PC-3 (cell line): ENCODE measurements at regions not wholly inside any gene's neighbourhood (a gene's known extent, or its start where the extent isn't known, plus 50 kb on each side); places are given as distances from the start of the nearest gene placed in this dataset.
A peak's percentile ranks its signal among the peaks of the same experiment; 100 is the strongest.

Experiments
- ATAC-seq: fragments of 200-7000 bp; cut with Tn5 transposase; 2 replicates; pipeline ENCODE4 v1.9.1; 2020; ENCODE audit warnings: mild to moderate bottlenecking, moderate library complexity
- BruUV-seq: library from RNA; stranded (reverse); fragments of 400-500 nt; replicated peaks from 2 replicates; lab custom pipeline; 2021; lab: Mats Ljungman, UMichigan
- CTCF ChIA-PET: fragments of 300-600 bp; sonication (Branson Sonifier 250); formaldehyde crosslinking; loops from one replicate; lab custom pipeline; 2022; ENCODE audit warnings: antibody characterized with exemption; lab: Charles Lee
- POLR2A ChIA-PET: fragments of 300-600 bp; sonication (Branson Sonifier 250); formaldehyde crosslinking; loops from one replicate; lab custom pipeline; 2022; ENCODE audit warnings: antibody characterized with exemption; ENCODE audit not compliant: unreplicated experiment; lab: Charles Lee
- DNase-seq: peaks from one replicate; pipeline ENCODE4 v3.0.0-alpha.2; 2015
- H2AFZ ChIP-seq: fragments of 300-600 bp; sonication (generic); 2 replicates; pipeline ENCODE4 v1.6.0; 2016; ENCODE audit warnings: antibody characterized with exemption, low read length
- H3F3A ChIP-seq: fragments of 300-600 bp; sonication (generic); one replicate; pipeline ENCODE4 v1.6.0; 2017; ENCODE audit warnings: antibody characterized with exemption, low read length, control low read depth, mild to moderate bottlenecking; ENCODE audit not compliant: unreplicated experiment
- H3K27ac ChIP-seq: fragments of 300-600 bp; sonication (generic); 2 replicates; pipeline ENCODE4 v1.5.1; 2016; ENCODE audit warnings: mild to moderate bottlenecking, low read length
- H3K27me3 ChIP-seq: fragments of 300-600 bp; sonication (generic); 2 replicates; pipeline ENCODE4 v1.6.1; 2016; ENCODE audit warnings: low read length, mixed read lengths
- H3K36me3 ChIP-seq: fragments of 300-600 bp; sonication (generic); 2 replicates; pipeline ENCODE4 v1.6.1; 2016; ENCODE audit warnings: low read depth, mixed run types, low read length, mixed read lengths
- H3K4me1 ChIP-seq: fragments of 300-600 bp; sonication (generic); 2 replicates; pipeline ENCODE4 v1.5.1; 2016; ENCODE audit warnings: low read length; ENCODE audit not compliant: insufficient read depth
- H3K4me2 ChIP-seq: fragments of 300-600 bp; sonication (generic); 2 replicates; pipeline ENCODE4 v1.6.0; 2016; ENCODE audit warnings: low read length
- H3K4me3 ChIP-seq: fragments of 300-600 bp; sonication (generic); 2 replicates; pipeline ENCODE4 v1.5.1; 2016; ENCODE audit warnings: mild to moderate bottlenecking, low read length, mixed read lengths
- H3K79me2 ChIP-seq: fragments of 300-600 bp; sonication (generic); 2 replicates; pipeline ENCODE4 v1.6.1; 2017; ENCODE audit warnings: low read length, mixed read lengths
- H3K9ac ChIP-seq: fragments of 300-600 bp; sonication (generic); 2 replicates; pipeline ENCODE4 v1.6.0; 2016; ENCODE audit warnings: mild to moderate bottlenecking, low read length
- H3K9me2 ChIP-seq: fragments of 300-600 bp; sonication (generic); replicated peaks from 2 replicates; pipeline ENCODE4 v1.6.1; 2016; ENCODE audit warnings: mixed run types, low read length, mixed read lengths
- H3K9me3 ChIP-seq: fragments of 300-600 bp; sonication (generic); 2 replicates; pipeline ENCODE4 v1.6.1; 2016; ENCODE audit warnings: low read length, mixed read lengths
- H4K20me1 ChIP-seq: fragments of 300-600 bp; sonication (generic); 2 replicates; pipeline ENCODE4 v1.6.1; 2016; ENCODE audit warnings: low read length, mixed read lengths
- CTCF ChIP-seq: fragments of 300-600 bp; sonication (generic); conservative IDR thresholded peaks from 2 replicates; pipeline ENCODE4 v1.5.1; 2017; ENCODE audit warnings: antibody characterized with exemption, low read depth, mild to moderate bottlenecking, low read length
- EZH2 ChIP-seq: fragments of 300-600 bp; sonication (generic); IDR thresholded peaks from one replicate; pipeline ENCODE4 v1.6.1; 2017; ENCODE audit warnings: antibody characterized with exemption, mild to moderate bottlenecking, low read length; ENCODE audit not compliant: unreplicated experiment
- EZH2phosphoT487 ChIP-seq: fragments of 300-600 bp; sonication (generic); IDR thresholded peaks from 2 replicates; pipeline ENCODE4 v1.6.1; 2018; ENCODE audit warnings: mild to moderate bottlenecking, antibody characterized with exemption, low read length, borderline replicate concordance
- intact Hi-C: fragments of 100-400 bp; cut with micrococcal nuclease; formaldehyde crosslinking; loops from 2 replicates; pipeline ENCODE4 v1.9.0; 2023

GRCh38 chr12:88354691-88355090 is 212.6 kb downstream of the TMTC3 start:
- BruUV-seq = no TSS peak
- CTCF ChIA-PET = no interaction called here
- H3K4me2 ChIP-seq = no peak overlapping the region

GRCh38 chr12:88360343-88360742 is 218.2 kb downstream of the TMTC3 start:
- TF ChIP-seq CTCF = no peak
- no peak for TF ChIP-seq EZH2
- no peak for TF ChIP-seq EZH2phosphoT487
- no peak overlapping the region for H3K4me3 ChIP-seq

More at GRCh38 chr12:88354691-88355090, 212.6 kb downstream of the TMTC3 start:
- Histone ChIP-seq H3K9me2 (no peaks in the 10 kb centered on the region), H3K9ac (no peak overlapping the region), H3F3A (no peaks in the 10 kb centered on the region), H4K20me1 (no peaks in the 10 kb centered on the region), H3K79me2 (no peaks in the 10 kb centered on the region), H3K27me3 (no peaks in the 10 kb centered on the region), H2AFZ (no peak overlapping the region), H3K27ac (no peak overlapping the region), H3K4me1 (no peaks in the 10 kb centered on the region), H3K4me3 (no peak overlapping the region), H3K9me3 (no peaks in the 10 kb centered on the region), H3K36me3 (no peaks in the 10 kb centered on the region)
- intact Hi-C loops = no loop called here
- DNase-seq (no peak), ATAC-seq (no peak)
- TF ChIP-seq EZH2 (no peak), CTCF (no peak), EZH2phosphoT487 (no peak)
- POLR2A ChIA-PET = no interaction called here

GRCh38 chr12:88361493-88361892 is 218.8 kb downstream of the KITLG start:
- Histone ChIP-seq H3K9me2 (no peaks in the 10 kb centered on the region), H3K79me2 (no peaks in the 10 kb centered on the region), H4K20me1 (no peaks in the 10 kb centered on the region), H3K4me2 (no peak overlapping the region), H3K27ac (no peak overlapping the region), H3K27me3 (no peaks in the 10 kb centered on the region), H3K36me3 (no peaks in the 10 kb centered on the region), H3F3A (no peaks in the 10 kb centered on the region), H3K9me3 (no peaks in the 10 kb centered on the region), H2AFZ (no peak overlapping the region), H3K9ac (no peak overlapping the region), H3K4me1 (peaks cover 24% of the 10 kb centered on the region), H3K4me3 (no peak overlapping the region)
- DNase-seq (peak; percentile 60), ATAC-seq (peak; percentile 90)
- CTCF ChIA-PET = no interaction called here
- TF ChIP-seq CTCF (no peak), EZH2phosphoT487 (no peak), EZH2 (no peak)
- POLR2A ChIA-PET = no interaction called here
- no TSS peak for BruUV-seq
- intact Hi-C loops = loop anchor here (5.0 kb wide), 1 partner anchor 41 kb away; no protein-coding TSS in a partner anchor

More at GRCh38 chr12:88360343-88360742, 218.2 kb downstream of the TMTC3 start:
- no peaks in the 10 kb centered on the region for H3K79me2 ChIP-seq
- H3F3A ChIP-seq = no peaks in the 10 kb centered on the region
- H2AFZ ChIP-seq = no peak overlapping the region
- no peak overlapping the region for H3K4me2 ChIP-seq
- H3K4me1 ChIP-seq = peaks cover 24% of the 10 kb centered on the region
- DNase-seq = no peak
- ChIA-PET POLR2A (no interaction called here), CTCF (no interaction called here)
- no peaks in the 10 kb centered on the region for H3K27me3 ChIP-seq
- H3K9ac ChIP-seq = no peak overlapping the region
- no peak overlapping the region for H3K27ac ChIP-seq
- H3K9me2 ChIP-seq = no peaks in the 10 kb centered on the region
- intact Hi-C loops = loop anchor here (5.0 kb wide), 1 partner anchor 42 kb away; no protein-coding TSS in a partner anchor
- no peaks in the 10 kb centered on the region for H4K20me1 ChIP-seq
- BruUV-seq = no TSS peak
- no peaks in the 10 kb centered on the region for H3K36me3 ChIP-seq
- no peaks in the 10 kb centered on the region for H3K9me3 ChIP-seq
- ATAC-seq = no peak
